Stimulated activated CD8-positive, alpha-beta memory T cell treated with anti-CD3 and anti-CD28 coated beads, Interleukin-15, amount 100 ng/mL, for 1 hour (primary cell): ENCODE measurements at regions not wholly inside any gene's neighbourhood (a gene's known extent, or its start where the extent isn't known, plus 50 kb on each side); places are given as distances from the start of the nearest gene placed in this dataset.

Experiments
- DNase-seq: peaks from one replicate; pipeline ENCODE4 v3.0.0-alpha.2; 2020; ENCODE audit warnings: low read depth

DNA sequence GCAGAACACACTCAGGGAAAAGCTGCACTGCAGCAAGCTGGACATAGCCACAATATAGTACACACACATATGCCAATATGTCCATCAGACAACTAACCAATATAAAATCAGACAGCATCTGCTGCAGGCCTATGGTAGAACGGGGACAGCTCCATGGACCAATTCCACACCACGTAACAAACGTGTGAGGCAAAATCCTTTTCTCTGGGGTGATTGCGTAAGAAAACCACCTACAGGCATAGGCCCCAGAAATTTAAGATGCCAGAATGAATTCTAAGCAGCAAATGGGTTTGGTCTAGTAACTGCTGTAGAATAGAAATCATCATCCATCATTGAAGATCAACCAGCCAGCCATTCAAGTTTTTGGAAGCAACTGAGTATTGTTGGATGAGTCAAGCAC lies 368.9 kb upstream of the TMPO start:
- no peak for DNase-seq

DNA sequence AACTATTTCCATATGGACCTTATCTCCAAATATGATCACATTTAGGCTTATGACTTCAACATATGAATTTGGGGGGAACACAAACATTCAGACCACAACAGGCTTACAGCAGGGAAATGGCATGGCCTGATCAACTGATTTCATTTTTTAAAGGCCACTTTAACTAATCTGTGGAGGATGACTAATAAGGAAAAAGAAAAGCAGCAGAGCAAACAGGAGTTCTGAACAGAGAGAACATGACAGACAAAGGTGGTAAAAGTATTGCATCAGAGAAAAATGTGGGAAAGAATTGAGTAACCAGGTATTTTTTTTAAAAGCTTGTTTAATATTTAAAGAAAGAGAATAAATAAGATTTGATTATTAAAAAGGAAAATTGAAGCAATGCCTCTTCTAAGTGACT lies 366.1 kb upstream of the TMPO start:
- no peak for DNase-seq

DNA sequence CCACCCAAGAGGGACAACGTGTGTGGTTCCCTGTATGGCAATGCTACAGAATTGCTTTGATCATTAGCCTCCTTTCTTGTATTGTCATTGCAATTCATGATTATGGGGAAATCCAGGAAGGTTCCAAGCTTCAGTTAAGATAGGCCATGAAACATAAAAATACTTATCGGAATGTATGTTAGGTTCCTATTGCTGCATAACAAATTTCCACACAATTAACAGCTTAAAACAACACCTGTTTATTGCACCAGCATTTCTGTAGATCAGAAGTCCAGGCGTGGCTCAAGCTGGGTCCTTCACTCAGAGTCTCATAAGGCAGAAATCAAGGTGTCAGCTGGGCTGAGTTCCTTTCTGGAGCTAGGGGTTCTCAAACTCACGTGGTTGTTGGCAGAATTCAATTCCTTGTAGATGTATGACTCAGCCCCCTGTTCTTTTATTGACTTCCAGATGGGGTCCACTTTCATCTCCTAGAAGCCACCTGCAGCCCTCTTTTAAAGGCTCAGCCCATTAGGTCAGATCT lies 365.6 kb upstream of the TMPO start:
- DNase-seq = no peak

DNA sequence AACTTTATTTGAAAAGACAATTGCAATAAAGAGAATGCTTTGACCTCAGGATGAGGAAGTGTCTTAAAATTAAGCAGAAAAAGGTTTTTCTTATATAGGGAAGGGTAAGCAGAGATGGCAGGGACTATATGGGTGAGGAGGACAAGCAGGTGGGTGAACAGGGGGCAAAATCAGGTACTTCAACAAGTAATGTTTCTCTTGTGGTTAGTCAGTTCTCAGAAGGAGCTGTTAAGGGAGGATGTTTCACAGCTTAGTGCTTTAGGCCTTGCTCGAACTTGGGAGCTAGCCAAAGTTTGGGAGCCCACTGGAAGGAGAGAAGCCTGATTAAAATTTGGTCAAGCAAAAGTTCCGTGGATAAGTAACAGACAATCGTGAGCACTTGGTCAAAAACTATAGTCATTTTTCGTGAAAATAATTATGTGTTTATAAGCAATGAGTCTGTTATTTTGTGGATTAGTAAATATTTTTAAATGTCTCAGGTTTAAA lies 364.2 kb upstream of the TMPO start:
- DNase-seq = no peak

DNA sequence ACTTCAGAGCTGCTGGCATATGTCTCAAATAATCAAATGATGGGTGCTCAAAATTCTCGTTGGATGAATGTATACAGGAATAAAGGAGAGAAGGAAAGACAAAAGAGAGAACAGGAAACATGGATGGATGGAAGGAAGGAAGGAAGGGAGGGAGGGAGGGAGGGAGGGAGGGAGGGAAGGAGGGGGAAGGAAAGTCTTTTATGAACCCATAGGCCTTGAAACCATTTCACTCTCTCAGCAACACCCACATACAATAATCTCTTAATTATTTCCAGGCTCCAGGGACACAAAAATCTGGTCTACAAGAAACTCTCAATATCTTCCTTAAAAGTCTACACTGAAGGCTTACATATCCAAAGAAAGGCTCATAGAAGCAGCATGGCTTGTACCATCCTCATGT lies 363.4 kb upstream of the TMPO start:
- DNase-seq = no peak

DNA sequence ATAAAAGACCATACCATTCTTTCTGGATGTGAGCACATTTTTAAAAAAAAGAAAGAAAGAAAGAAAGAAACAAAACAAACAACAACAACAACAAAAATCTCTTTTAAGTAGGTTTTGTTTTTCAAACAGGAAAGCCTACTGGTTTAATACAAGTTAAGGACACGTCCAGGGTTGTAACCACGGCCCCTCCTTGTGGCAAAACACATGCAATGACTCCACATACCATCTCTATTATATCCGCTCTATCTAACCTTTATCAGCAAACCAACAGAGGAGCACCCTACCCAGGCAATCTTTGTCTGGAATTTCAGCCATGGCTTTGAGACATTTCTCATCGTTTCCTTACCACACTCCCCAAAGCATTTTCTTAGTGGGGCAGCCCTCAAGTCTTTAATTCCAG lies 360.5 kb upstream of the TMPO start:
- no peak for DNase-seq

DNA sequence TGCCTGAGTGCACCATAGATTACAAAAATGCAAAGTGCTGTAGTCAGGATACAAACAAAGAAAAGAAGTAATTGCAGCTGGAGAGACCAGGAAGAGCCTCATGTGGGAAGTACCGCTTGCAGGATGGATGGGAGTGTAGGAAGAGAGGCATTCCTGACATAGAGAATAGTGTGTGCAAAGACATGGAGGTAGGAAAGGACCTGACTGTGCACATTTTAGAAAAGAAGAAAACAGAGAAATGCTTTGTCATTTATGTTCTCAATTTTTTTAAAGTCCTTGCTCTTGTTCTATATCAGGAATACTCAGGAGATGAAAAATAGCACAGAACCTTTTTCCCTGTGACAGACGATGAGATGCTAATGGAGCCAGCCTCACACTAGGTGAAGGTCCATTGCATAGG lies 358.7 kb upstream of the TMPO start:
- no peak for DNase-seq

DNA sequence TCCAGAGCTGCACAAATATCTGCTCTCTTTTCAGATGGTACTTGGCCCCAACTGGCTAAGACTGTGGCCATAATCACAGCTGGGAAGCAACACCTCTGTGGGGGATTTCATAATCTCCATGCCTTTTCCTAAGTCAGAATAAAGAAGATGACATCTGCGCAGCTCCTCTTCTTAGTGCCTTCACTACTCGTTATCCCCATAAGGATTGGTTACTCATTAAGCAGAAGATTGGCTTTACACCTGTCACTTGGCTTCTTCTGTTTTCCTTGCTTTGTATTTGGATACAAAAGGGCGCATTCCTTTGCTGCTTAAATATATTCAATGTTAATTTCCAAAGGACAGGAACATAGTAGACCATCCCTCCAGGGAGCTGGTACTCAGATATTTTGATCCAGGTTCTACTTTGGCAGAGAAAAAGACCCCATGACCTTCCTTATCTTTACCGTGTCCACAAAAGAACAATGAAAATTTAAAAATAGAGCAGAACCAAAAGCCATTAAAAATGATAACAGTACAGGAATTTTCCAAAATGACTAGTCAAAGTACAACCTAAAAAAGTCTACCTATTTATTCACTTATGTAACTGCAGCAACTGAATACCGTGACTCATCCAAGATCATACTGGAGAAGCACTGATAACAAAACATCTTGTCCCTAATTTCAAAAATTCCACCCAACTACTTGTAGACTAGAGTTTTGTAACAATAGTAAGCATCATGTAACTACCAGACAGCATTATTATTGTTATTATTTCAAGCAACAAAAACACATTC lies 352.3 kb upstream of the TMPO start:
- DNase-seq = no peak

DNA sequence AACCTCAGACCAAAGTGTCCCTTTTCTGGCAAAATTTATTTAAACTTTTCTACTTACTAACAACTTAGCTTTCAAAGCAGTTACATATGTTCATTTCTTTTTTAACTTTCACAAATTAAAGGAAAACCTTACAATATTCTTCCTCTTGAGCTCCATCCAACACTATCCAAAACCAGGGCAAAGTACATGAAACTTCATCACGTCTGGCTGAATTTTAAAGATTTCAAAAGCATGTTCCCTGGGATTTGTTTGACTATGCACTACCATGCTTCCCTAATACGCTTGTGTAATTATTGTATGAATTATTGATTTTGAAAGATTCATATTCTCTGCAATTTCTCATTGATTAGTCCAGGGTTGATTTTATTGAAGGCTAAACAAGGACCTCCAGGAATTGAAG lies 343.1 kb upstream of the TMPO start:
- DNase-seq = no peak

DNA sequence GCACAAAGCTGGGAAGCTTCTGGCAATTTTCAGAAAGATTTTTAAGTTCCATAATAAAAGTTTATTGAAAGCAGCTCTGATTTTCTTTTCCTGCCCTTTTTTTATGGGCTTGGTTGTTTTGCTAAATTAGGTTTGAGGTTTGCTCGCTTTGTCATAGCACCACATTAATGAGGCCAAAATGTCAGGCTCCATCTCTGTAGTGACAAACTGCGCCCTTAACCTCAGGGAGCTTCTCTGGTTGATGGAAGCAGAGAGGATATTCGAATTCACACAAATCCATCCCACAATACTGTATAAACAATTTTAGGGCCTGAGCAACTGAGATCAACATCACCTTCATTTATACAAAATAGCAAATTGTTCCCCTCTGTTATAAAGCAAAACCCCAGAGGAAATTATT lies 342.6 kb upstream of the TMPO start:
- DNase-seq = no peak

DNA sequence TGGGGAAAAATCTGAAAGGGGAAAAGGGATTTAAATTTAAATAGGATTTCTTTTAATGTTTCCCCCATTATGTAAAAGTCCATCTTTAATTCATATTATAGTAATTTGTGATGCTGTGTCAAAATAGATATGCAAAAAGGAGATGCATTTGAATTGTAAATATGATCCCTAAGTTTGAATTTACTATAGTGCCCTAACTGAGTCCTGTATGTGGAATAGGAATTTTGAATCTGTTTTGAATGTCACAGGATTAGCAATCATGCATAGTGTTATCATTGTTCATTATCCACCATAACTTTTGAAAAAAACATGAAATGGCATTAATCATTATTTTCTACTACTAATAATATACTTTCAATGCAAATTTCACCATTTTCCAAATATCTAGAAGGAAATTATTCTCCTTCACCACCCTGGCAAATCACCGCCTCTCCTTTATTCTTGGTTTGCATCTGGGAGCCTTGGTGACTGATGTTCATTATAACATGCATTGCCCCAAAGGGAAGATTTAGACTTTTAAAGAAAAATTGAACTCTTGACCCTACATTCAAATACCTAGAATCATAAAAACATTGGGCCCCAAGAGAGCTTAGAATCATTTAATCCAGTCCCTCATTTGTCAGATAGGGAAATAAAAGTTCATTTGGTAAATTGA lies 341.5 kb upstream of the TMPO start:
- DNase-seq = no peak

DNA sequence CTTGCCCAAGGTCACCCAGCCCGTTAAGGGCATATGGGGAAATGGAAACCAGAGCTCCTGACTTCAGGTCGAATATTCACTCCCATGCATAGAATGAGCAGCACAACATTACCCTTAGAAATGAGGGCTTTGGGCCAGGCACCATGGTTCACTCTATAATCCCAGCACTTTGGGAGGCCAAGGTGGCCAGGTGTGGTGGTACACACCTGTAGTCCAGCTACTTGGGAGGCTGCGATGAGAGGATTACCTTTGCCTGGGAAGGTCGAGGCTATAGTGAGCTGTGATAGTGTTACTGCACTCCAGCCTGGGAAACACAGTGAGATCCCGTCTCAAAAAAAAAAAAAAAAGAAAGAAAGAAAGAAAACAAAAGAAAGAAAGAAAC lies 341.0 kb upstream of the TMPO start:
- no peak for DNase-seq

DNA sequence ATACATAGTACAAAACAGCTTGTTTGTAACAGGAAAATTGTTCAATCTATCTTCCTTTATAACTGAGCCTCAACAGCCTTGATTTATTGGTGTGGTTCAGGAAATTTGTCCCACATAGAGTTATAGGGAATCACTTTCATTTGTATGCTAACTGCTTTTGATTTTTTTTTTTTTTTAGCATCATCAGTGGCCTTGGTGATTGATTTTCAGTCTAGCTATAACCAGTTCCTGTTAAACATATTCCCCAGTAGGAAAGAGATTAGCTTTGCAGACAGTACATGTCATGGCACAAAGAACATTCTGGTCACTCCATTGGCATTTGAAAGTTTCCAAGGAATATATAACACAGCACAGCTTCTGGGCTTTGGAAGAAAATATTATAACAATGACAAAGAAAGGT lies 337.3 kb upstream of the TMPO start:
- DNase-seq = no peak

DNA sequence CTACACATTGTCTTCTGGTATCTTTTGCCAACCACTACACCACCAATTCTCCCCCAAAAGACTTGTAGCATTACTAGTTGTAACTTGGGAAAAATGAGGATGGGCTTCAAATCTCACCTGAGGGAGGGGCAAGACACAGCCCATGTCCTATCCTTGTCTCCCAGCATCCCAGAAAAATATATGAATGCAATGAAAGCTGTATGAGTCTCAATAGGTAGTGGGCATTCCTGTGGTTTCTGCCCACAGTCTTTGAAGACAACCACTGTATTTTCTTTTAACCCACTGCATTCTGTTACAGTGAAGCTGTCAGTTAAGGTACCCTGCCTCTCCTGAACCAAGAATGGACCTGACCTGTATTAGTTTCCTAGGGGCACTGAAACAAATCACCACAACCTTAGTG lies 336.2 kb upstream of the TMPO start:
- DNase-seq = no peak

DNA sequence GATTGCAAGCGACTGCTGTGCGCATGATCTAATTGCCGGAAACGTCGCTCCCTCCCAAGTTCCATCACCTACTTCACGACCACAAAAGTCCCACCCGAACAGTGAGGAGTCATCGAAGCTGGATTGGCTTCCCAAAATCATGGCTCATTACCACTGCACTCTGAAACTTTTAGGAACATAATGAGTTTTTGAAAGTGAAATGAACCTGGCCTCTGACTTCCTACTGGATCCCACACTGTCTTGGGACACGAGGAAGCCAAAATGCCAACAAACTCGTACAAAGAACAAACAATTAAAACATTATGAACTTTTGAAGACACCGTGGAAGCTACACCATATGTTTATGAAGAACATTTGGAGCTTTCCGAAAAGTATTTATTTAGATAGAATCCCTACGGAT lies 334.8 kb upstream of the TMPO start:
- DNase-seq = no peak

DNA sequence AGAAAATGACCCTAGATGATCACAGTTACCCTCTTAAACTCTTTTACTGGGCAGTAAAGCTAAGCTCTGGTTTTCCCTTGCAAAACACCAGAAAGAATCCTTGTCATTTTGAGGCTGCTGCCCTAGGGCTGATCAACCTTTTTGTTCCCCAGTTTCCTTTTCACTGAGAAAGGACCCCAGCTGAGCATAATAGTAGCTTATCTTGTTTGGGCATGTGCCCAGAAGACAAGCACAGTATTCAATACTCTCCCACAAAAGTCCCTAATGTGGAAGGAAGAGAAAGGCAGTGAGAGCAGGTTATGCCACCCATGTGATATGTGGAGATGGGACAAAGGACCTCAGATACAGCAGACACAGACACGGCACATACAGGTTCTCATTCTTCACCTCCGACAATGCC lies 332.6 kb upstream of the TMPO start:
- no peak for DNase-seq

DNA sequence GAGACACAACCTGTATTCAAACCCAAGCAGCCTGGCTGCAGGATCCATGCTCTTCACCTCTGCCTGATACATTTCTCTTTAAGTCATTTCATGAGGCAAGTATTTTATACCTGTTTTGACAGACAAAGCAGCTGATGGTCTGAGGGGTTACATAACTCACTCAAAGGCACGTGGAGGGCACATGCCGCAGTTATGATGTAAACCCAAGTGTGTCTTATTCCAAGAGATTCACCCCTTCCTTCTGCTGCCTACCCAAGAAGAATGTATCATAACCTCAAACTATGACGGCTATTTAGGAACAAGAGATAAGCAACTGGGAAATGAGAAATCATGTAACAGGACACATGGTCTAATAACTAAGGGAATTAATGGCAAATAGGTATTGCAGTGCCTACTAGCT lies 329.8 kb upstream of the TMPO start:
- no peak for DNase-seq

DNA sequence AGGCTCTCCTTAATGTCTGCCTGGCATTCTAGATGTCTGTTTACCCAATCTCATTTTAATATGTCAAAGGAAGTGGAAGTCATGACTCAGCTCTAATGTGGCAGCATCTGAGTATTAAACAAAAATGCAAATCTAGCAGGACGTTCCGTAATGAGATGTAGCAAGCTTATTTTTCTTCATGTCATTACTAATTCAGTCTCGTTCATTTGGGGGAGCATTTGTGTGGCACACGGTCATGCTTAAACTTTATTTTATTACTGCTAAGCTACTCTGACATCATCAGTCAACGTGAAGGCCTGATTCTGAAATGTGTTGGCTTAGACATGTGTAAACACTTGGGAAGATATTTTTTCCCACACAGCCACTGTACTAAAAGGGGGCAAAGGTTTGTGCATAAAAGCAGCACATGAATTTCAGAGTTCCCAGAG lies 326.7 kb upstream of the TMPO start:
- DNase-seq = no peak

DNA sequence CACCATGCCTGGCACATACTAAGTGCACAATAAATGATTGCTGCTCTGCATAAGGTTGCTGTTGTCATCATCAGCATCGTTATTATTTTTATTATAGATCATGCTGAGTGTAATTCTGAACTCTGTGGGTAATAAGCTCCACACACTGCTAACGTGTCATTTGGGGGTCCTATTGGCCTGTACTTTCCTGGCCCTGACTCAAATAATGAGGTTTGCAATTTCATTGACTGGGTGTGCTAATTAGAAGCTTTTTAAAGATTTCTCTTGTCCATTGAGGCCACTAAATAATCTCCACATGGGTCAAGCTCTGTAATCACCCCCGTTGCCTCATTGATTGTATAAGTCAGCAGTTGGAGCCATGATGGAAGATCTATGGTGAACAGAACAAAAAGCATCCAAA lies 320.8 kb upstream of the TMPO start:
- no peak for DNase-seq

DNA sequence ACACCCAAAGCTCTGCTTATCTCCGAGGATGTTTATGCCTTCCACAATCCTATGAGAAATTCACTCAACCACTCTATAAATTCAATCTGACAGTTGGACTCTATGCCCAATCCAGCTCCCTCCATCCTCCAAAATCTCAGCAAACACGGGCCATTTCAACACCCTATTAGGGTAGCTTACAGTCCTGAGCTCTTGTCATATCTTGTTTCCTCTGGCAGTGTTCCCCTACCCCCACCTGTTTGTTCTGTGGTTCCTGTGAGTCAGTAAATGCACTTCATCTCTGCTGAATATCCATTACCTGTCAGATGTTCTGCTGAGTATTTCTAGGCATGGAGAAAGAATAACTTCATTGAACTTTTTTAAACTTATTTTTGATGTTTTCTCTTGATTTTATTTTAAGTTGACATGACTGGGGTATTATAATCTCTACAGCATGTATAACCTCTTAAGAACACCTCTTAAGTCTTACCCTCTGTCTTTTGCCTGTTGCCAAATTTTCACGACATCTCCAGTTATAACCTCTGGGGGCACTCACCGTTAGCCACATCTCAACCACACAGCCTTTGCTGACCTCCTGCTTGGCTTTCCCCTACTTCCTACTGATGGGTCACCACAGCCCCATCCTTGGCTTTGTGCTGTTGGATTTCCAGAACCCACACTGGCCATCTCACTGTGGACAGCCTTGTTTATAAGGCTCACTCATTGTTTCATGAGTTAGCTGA lies 317.0 kb upstream of the TMPO start:
- no peak for DNase-seq

DNA sequence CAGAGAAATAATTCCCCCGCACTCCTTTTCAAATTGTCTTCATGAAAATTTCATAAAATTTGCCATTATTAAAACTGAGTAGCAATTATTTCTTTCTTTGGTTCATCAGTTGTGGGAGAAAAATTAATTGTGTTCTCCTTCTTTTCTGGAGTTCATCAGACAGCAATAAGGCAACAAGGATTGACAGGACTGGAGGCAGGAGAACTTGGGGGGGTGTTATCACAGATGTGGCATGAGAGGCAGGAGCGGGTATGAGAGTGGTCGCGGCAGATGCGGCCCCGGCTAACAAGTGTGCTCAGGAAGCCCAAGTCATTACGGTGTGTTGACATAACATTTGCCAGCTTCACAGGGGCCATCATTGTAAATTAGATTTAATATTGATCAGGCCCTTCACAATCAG lies 306.6 kb upstream of the TMPO start:
- no peak for DNase-seq

DNA sequence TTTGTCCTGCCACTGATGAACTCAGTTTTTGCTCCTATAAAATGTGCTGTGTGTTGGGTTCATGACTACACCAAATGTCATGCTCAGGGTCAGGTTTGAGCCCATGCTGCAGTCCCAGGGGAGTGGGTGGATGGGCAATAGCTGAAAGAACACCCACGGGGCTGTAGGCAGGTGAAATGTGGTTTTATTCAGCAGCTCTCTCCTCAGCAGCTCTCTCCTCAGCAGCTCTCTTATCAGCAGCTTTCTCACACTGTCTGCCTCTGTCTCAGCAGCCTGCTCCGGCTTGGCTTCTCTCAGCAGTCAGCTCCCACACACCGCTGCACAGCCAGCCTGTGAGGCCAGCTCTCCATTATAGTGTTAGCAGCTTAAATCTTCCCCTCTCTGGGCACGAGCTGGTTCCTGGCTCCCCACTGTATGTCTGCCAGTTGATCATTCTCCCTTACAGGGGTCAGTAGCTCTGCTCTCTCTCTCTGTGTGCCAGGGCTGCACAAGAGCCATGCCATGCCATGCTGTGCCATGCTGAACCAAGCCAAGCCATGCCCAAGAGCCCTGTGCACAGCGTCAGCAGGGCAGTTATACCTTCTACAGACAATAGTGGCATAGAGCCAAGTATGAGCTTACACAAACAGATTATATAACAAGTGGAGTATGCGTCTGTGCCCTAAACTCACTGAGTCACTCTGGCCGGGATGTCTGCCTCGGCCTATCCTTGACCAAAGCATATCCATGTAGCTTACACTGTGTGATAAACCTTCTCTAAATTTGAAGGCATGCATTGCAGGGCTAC lies 303.3 kb upstream of the TMPO start:
- no peak for DNase-seq
